GM12801 (cell line): ENCODE measurements at regions not wholly inside any gene's neighbourhood (a gene's known extent, or its start where the extent isn't known, plus 50 kb on each side); places are given as distances from the start of the nearest gene placed in this dataset.

Source experiments
- TF ChIP-seq, protein P1 (sequence below): IDR thresholded peaks from one replicate; pipeline ENCODE4 v1.5.1; 2011; ENCODE audit warnings: control low read depth; ENCODE audit not compliant: insufficient read length; ENCODE audit errors: extremely low read depth

DNA sequence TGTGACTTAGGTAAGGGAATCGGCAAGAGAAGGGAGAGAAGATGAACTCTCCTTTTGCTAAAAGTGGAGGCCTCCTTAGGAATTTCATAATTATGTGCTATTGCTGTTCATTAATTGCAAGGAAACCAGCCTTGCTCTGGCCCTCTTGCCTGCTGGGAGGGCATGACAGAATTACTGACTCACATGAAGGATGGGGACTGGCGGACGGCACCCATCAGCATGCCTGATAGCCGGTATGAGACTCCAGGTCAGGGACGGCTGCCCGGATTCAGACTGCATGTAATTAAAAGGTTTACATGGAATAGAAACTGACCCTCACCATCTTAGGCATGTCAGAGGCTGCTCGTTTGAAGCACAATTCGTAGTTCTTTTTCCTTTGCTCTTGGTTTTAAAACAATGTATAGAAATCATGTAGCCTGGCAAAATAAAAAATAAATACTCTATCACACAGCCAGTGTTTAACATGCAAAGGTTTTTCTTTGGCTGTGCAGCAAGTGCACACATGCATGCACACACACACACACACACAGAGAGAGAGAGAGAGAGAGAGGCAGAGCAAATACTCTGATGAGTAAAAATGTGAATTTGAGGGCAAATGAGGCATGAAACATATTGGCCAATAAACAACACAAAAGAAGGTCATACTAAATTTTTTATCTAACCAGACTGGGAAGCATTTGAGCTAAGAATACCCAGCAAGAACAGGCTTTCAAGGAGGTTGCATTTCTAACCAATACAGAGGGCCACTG is 82.7 kb downstream of the FOXB1 start:
- TF ChIP-seq, protein P1, sequence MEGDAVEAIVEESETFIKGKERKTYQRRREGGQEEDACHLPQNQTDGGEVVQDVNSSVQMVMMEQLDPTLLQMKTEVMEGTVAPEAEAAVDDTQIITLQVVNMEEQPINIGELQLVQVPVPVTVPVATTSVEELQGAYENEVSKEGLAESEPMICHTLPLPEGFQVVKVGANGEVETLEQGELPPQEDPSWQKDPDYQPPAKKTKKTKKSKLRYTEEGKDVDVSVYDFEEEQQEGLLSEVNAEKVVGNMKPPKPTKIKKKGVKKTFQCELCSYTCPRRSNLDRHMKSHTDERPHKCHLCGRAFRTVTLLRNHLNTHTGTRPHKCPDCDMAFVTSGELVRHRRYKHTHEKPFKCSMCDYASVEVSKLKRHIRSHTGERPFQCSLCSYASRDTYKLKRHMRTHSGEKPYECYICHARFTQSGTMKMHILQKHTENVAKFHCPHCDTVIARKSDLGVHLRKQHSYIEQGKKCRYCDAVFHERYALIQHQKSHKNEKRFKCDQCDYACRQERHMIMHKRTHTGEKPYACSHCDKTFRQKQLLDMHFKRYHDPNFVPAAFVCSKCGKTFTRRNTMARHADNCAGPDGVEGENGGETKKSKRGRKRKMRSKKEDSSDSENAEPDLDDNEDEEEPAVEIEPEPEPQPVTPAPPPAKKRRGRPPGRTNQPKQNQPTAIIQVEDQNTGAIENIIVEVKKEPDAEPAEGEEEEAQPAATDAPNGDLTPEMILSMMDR: no peak

DNA sequence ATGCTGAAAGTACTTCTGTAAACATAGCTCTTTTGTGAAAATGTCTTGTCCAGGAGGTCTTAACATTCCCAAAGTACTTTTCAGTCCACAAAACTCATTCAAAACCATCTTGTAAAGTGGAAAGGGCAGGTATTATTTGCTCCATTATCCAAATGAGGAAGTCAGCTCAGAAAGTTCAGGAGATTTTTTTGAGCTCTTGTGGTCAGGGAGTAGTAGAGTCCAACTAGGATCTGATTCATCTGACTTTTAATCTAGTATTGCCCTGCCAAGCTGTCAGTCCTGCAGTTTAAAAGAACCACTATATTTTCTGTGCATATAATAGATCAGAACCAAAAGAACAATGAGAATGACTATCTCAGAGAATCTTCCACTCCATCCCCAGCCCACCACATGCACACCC is 83.5 kb downstream of the FOXB1 start:
- TF ChIP-seq, protein P1: no peak

DNA sequence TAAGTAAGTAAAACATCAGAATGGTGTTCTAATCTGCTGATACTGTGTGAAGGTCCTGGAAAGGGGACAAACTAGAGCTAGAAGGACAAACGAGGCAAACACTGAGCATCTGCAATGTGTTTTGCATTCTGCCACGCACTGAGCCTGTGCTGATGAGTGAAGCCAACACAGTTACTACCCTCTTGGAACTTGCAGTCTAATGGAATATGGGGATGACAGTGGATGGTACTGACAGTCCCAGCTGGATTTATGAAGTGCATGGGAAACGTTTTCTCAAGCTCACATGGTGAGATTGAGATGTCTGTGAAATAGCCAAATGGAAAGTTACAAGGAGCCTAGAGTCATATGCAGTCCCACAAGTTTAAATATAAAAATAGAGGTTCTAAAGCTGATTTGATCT is 86.6 kb downstream of the FOXB1 start:
- TF ChIP-seq, protein P1: no peak

DNA sequence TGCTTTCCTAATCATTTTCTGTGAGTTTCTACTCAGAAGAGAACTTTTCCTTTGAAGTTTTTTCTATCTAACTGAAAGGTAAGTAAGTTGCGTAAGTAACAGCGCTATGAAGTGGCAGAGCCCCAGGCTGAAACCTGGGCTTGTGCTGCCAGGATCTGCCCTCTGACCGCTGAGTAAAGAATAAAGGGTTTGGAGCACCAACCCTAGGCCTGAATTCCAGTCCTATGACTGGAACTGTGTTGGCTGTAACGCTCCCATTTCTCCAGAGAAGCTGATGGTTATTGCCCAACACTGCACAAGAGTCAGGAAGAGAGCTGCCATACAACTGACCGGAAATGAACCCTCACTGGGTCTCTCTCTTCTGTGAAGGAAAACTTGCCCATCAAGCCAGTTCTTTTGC is 87.0 kb downstream of the FOXB1 start:
- TF ChIP-seq, protein P1: no peak

DNA sequence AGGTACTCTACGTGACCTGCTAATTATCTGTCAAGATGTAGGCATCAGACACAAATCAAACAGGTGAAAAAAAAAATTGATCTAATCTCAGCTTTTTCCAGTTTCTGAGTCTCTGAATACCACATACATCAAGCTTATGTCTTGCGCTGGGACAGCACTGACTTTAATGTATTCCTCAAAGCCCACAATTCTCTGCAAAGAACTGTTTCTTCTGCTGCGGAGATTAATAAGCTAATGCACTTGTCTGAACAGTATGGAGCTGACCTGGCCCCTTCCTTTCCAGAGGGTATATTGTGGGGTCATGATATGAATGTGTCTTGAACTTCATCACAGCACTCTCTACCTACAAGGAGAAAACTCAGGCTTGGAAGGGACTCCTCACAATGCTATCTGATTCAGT is 87.8 kb downstream of the FOXB1 start:
- TF ChIP-seq, protein P1: no peak

DNA sequence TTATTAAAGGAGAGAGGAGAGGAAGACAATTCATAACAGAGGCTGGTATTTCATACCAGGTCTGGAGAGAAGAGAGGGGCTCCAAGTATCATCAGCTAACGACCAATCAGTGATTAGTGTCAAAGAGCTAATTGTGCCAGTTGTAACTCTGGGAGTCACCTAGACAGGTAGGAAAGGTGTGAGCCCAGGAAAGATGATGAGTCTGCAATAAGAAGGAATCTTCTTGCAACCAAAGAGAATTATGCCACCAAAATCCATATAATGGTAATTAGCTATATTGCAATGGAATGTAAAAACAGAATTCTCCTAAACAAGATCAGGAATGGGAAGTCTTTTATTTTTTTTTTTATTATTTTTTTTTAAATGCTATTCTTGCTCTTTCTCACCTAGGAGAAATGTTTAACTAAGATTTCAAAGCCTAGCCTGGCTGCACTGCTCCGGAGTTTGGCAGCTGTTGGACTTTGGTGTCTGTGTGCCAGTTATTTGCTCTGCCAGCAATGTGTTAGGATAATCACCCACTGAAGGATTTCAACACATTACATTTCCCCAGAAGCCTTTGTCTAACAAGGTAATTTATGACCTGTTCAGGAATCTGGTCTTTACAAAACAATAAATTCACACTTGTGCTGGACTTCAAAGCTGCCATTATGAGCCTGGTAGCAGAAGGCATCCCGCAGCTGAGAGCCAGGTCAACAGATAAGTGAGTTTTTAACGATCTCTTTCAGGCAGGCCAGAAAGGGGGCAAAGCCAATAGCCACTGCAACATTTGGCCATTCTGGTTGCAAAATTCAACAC is 89.4 kb downstream of the FOXB1 start:
- TF ChIP-seq, protein P1: no peak

DNA sequence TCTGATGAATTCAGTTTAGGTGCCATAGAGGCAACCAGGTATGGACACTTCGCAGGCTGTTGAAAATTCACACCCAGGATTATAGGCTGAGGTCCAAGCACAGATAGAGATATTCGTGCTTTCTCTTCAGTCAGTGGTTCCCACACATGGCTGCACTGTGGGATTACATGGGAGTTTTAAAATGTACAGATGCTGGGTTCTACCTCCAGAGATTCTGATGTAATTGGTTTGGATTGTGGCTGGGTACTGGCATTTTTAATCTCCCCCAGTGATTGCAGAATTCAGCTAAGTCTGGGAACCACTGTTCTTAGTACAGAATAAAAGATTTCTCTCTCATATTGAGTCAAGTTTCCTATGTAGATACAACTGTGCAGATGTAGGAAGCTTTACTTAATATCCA is 91.6 kb downstream of the FOXB1 start:
- TF ChIP-seq, protein P1: no peak
